Heart left ventricle (tissue), 16 donors: ENCODE measurements at regions not wholly inside any gene's neighbourhood (a gene's known extent, or its start where the extent isn't known, plus 50 kb on each side); places are given as distances from the start of the nearest gene placed in this dataset.
A peak's percentile ranks its signal among the peaks of the same experiment; 100 is the strongest.

Experiments used
- ATAC-seq, 4 donors: fragments of 200-7000 bp; cut with Tn5 transposase; one replicate each; pipeline ENCODE4 v1.9.1; 2020 to 2022; ENCODE audit warnings: moderate library complexity in 4 of 4, mild to moderate bottlenecking in 3 of 4, moderate number of reproducible peaks in 1 of 4
- DNase-seq, 5 donors: peaks; one replicate each; pipeline ENCODE4 v3.0.0-alpha.2; 2020
- H3K27ac ChIP-seq, 12 donors: fragments of 200-600 bp; sonication (generic) in 4 of 12; one replicate each; pipeline versions ENCODE4 v1.5.0 to v1.8.0; 2016 to 2022; ENCODE audit warnings: mild to moderate bottlenecking in 2 of 12
- H3K27me3 ChIP-seq, 9 donors: fragments of 200-600 bp; sonication (generic) in 2 of 9; one replicate each; pipeline versions ENCODE4 v1.5.1 to v1.8.0; 2016 to 2022; ENCODE audit warnings: mild to moderate bottlenecking in 3 of 9
- H3K36me3 ChIP-seq, 9 donors: fragments of 200-600 bp; sonication (generic) in 2 of 9; one replicate each; pipeline versions ENCODE4 v1.5.0 to v1.8.0; 2018 to 2022; ENCODE audit warnings: mild to moderate bottlenecking in 2 of 9
- H3K4me1 ChIP-seq, 12 donors: fragments of 200-600 bp; sonication (generic) in 4 of 12; one replicate each; pipeline versions ENCODE4 v1.5.0 to v1.8.0; 2016 to 2022; ENCODE audit warnings: mild to moderate bottlenecking in 3 of 12
- H3K4me3 ChIP-seq, 12 donors: fragments of 200-600 bp; sonication (generic) in 4 of 12; one replicate each; pipeline versions ENCODE4 v1.5.0 to v1.8.0; 2017 to 2022; ENCODE audit warnings: mild to moderate bottlenecking in 9 of 12, moderate library complexity in 4 of 12
- H3K9me3 ChIP-seq, 12 donors: fragments of 200-600 bp; sonication (generic) in 4 of 12; one replicate each; pipeline versions ENCODE4 v1.5.0 to v1.8.0; 2016 to 2022; ENCODE audit warnings: mild to moderate bottlenecking in 1 of 12
- POLR2A ChIP-seq, 2 donors: fragments of 450-650 bp; IDR thresholded peaks; one replicate each; pipeline ENCODE4 v1.6.1; 2017; ENCODE audit warnings: antibody characterized with exemption in 2 of 2, mild to moderate bottlenecking in 2 of 2, moderate library complexity in 2 of 2
- WGBS, 4 donors: extraction: QIAGEN DNeasy Blood & Tissue Kit in 2 of 4; methylation state at CpG; one replicate each; pipeline versions ENCODE4 v1.1.5 to v1.1.7; 2013 to 2018; 5-methylcytosine and 5-hydroxymethylcytosine counted together
- intact Hi-C, 10 donors: fragments of 100-400 bp; cut with DNase I; formaldehyde crosslinking; loops; one replicate each; pipeline versions ENCODE4 v1.11.1 to v1.14.2; 2022
- TF ChIP-seq, protein P1 (sequence below), 12 donors: fragments of 200-600 bp; sonication (generic) in 4 of 12; IDR thresholded peaks; one replicate each; pipeline versions ENCODE4 v1.5.0 to v1.8.0; 2018 to 2022; ENCODE audit warnings: antibody characterized with exemption in 12 of 12, mild to moderate bottlenecking in 5 of 12
- donor health status: ischemic (EF 13 %, LVEDD 7.1; RV severe dilation, severe dysfunction).
- donor health status: healthy with polysubstance abuse.
- donor health status: DM: no; HTN: yes; CAD: no.
- donor health status: DM: no; HTN: no; CAD: no.
- donor health status: ischemic (EF 25% LVEDD 6.9; RV normal size, moderate dysfunction).
- donor health status: ischemic (EF 25% LVEDD 5.7; RV mildly dilated, moderate dysfunction).
- donor health status: healthy.
- donor health status: DM: yes; HTN: yes; CAD: no.
- donor health status: ischemic (EF 35%, LVEDD 5.7; RV mildly dilated, moderate dysfunction).
- donor health status: nonischemic (EF 11% LVEDD 7.7; RV severe dilation, severe dysfunction).
- donor health status: DM: yes; HTN: yes; CAD: no.
- donor health status: PGD.
- donor health status: ischemic (EF 29% LVEDD 5.4; RV normal size, mild dysfunction).
- donor health status: nonischemic (EF 23%, LVEDD 6.1; RV moderate dilation, normal function).

DNA sequence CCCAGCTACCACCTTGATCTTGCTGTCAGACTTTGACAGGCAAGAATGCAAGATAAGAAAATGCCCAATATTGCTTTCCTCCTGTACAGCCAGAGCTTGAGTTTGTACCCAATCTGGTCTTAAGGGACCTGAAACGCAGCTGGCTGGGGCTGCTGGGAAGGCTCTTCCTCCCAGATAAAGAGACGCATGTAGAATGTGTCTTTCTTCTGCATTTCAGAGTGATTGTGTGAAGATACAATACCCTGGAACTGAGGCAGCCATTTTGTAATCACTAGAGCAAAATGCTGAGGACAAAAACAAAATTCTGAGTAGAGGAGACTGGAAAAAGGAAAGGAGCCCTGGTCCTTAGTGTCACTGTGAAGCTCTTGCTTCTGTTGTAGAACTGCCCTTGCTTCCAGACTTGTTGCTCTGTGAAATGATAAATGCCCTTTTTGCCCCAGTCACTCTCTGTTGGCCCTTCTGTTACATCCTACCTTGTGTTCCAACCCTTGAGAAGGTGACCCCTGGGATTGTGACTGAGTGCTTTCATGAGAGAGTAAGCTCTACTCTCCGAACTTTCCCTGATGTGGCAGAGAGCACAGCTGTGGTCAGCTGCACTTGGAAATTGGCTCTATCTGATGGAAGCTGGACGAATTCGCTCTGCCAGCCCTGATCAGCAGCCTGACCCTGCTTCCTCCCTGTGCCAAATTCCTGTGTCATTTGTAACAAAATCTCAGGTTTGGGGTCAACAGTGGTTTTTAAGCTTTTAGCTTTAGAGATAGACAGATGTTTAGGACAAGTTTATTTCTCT lies 137.4 kb upstream of the RBMS1 start:
- TF ChIP-seq, protein P1, sequence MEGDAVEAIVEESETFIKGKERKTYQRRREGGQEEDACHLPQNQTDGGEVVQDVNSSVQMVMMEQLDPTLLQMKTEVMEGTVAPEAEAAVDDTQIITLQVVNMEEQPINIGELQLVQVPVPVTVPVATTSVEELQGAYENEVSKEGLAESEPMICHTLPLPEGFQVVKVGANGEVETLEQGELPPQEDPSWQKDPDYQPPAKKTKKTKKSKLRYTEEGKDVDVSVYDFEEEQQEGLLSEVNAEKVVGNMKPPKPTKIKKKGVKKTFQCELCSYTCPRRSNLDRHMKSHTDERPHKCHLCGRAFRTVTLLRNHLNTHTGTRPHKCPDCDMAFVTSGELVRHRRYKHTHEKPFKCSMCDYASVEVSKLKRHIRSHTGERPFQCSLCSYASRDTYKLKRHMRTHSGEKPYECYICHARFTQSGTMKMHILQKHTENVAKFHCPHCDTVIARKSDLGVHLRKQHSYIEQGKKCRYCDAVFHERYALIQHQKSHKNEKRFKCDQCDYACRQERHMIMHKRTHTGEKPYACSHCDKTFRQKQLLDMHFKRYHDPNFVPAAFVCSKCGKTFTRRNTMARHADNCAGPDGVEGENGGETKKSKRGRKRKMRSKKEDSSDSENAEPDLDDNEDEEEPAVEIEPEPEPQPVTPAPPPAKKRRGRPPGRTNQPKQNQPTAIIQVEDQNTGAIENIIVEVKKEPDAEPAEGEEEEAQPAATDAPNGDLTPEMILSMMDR (IDR thresholded peaks at IDR 0.05), result no peak
- no peak for TF ChIP-seq POLR2A (IDR thresholded peaks at IDR 0.05)
- H3K4me1 ChIP-seq, result peaks cover 0 to 30% (median 17%) of the 10 kb centered on the region in 12 donors
- no peaks in the 10 kb centered on the region for H3K36me3 ChIP-seq
- ATAC-seq (peak; percentile 47 to 78 (median 72)), DNase-seq (peak in 2 of 5 donors; percentile 15 to 71)
- no peaks in the 10 kb centered on the region for H3K9me3 ChIP-seq
- intact Hi-C loops, result no loop called here
- no peaks in the 10 kb centered on the region for H3K27me3 ChIP-seq
- peak overlapping the region in 6 of 12 donors; percentile 5 to 68 (median 42) for H3K27ac ChIP-seq
- 45 to 47% (median 45%) methylated on average over 5 of the region's 5 CpGs for WGBS, 4 donors
- no peak overlapping the region for H3K4me3 ChIP-seq

DNA sequence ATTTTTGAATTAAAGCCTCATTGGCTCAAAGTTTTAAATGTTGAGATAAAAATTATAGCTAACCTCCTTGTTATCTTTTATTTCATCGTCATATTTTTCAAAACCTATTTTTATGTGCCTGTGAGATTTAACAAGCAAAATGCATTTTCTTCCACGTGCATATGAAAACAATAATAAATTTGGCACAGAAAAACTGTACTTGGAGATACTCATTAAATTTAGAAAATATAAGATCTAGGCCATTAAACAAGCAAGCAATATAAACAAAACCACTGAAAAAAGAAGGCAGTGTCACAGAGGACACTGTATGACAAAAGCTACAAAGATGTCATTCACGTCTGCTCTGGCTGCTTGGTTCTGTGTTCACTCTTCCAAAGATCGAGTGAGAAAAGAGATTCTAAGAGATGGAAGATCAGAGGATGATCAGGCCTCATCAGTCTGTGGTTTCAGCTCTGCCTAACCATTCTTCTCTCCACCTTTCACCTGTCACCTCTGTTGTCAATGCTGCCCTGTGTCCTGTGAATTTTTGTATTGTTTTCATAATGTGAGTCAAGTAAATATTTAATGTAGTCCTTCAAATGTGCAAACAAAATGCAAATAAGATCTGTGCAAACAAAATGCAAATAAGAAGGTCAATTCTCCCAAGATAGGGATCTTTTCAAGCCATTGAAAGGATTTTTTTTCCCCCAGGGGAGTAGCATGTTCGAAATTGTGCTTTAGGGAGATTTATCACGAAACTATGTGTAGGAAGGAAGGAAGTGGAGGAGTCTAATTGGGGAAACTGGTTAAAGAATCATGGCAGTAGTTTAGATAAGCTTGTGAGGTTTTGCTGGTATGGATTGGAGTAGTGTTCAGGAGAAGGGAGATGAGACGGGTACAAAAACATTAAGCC lies 138.7 kb upstream of the RBMS1 start:
- WGBS, 4 donors, result 50 to 67% (median 64%) methylated on average over 7 of the region's 7 CpGs
- DNase-seq (no peak), ATAC-seq (no peak)
- intact Hi-C loops, result no loop called here
- no peaks in the 10 kb centered on the region for H3K36me3 ChIP-seq
- H3K27ac ChIP-seq, result no peak overlapping the region
- H3K9me3 ChIP-seq, result peaks cover 0 to under 1% (median 0%) of the 10 kb centered on the region in 12 donors
- no peaks in the 10 kb centered on the region for H3K27me3 ChIP-seq
- TF ChIP-seq, protein P1 (IDR thresholded peaks at IDR 0.05), result no peak
- TF ChIP-seq POLR2A (IDR thresholded peaks at IDR 0.05), result no peak
- peaks cover 0 to 30% (median 17%) of the 10 kb centered on the region in 12 donors for H3K4me1 ChIP-seq
- H3K4me3 ChIP-seq, result no peak overlapping the region

DNA sequence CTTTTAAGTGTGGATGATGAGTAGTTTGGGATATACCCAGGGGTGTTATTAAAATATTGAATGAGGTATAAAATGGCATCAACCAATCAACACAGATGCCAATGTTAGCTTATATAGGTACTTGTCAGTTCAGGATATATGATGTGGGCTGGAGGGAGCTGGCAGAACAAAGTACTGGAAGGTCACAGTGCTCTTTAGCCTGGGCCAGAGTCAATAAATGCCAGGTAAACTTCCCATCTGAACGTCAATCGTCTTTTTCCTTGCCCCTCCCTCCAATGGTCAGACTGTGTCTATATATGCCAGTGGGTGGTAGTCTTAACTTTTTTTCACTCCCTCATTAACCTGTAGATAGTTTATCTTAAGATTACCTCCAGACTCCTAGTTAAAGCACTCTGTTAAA lies 140.8 kb upstream of the RBMS1 start:
- WGBS, 4 donors, result 69 to 90% (median 75%) methylated on average over 2 of the region's 2 CpGs
- Histone ChIP-seq H3K36me3 (no peaks in the 10 kb centered on the region), H3K27ac (no peak overlapping the region), H3K9me3 (peaks cover 0 to 19% (median 5%) of the 10 kb centered on the region in 12 donors), H3K4me3 (no peak overlapping the region), H3K27me3 (no peaks in the 10 kb centered on the region), H3K4me1 (peaks cover 0 to 30% (median 17%) of the 10 kb centered on the region in 12 donors)
- intact Hi-C loops, result no loop called here
- ATAC-seq, result no peak
- TF ChIP-seq, protein P1 (IDR thresholded peaks at IDR 0.05), result no peak
- no peak for TF ChIP-seq POLR2A (IDR thresholded peaks at IDR 0.05)
- DNase-seq, result no peak

DNA sequence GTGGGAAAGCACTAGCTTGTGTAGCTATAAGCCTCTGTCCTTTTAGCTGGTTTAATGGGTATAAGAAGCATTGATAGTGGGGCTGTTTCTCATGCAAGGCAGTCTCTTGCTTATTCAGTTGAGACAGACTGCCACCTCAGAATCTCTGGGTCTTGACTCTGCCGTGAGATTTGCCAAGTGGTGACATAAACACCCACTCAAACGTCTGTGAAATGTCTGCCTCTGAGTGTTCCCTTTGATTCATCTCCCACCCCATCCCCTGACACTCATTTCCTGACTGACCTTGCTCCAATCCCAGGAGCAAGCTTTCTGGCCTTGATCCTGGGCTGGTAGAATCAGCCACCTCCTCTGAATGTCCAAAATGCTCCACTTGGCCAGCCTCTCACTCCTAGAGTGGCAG lies 141.9 kb upstream of the RBMS1 start:
- Histone ChIP-seq H3K36me3 (no peaks in the 10 kb centered on the region), H3K9me3 (peaks cover 0 to 30% (median 13%) of the 10 kb centered on the region in 12 donors), H3K4me3 (no peak overlapping the region), H3K4me1 (peaks cover 0 to 29% (median 15%) of the 10 kb centered on the region in 12 donors), H3K27ac (peak overlapping the region in 4 of 12 donors; percentile 5 to 28 (median 12)), H3K27me3 (no peaks in the 10 kb centered on the region)
- intact Hi-C loops, result no loop called here
- 0 to 9% (median 1%) methylated on average over 2 of the region's 2 CpGs for WGBS, 4 donors
- TF ChIP-seq, protein P1 (IDR thresholded peaks at IDR 0.05), result no peak
- TF ChIP-seq POLR2A (IDR thresholded peaks at IDR 0.05), result no peak
- DNase-seq (peak in 3 of 5 donors; percentile 13 to 60 (median 29)), ATAC-seq (peak; percentile 20 to 89 (median 73))
